Neuronal stem cell (in vitro differentiated cells): ENCODE measurements at regions not wholly inside any gene's neighbourhood (a gene's known extent, or its start where the extent isn't known, plus 50 kb on each side); places are given as distances from the start of the nearest gene placed in this dataset.

Experiments
- DNase-seq: peaks from one replicate; pipeline ENCODE4 v3.0.0-alpha.2; 2013; ENCODE audit warnings: low spot score
- H2AFZ ChIP-seq: one replicate; pipeline ENCODE4 v1.6.1; 2013; ENCODE audit warnings: mild to moderate bottlenecking, low read length, inconsistent platforms
- H2AK5ac ChIP-seq: 2 replicates; pipeline ENCODE4 v1.6.1; 2013; ENCODE audit warnings: low read depth, mild to moderate bottlenecking, inconsistent platforms, low read length, moderate library complexity, mixed read lengths
- H2BK120ac ChIP-seq: 2 replicates; pipeline ENCODE4 v1.6.1; 2013; ENCODE audit warnings: low read depth, mild to moderate bottlenecking, inconsistent platforms, low read length, moderate library complexity, mixed read lengths
- H2BK12ac ChIP-seq: one replicate; pipeline ENCODE4 v1.6.1; 2013; ENCODE audit warnings: low read length, inconsistent platforms
- H2BK15ac ChIP-seq: 2 replicates; pipeline ENCODE4 v1.6.1; 2013; ENCODE audit warnings: mild to moderate bottlenecking, low read length, inconsistent platforms, mixed read lengths
- H2BK5ac ChIP-seq: one replicate; pipeline ENCODE4 v1.6.1; 2013; ENCODE audit warnings: inconsistent platforms, mild to moderate bottlenecking, low read length, moderate library complexity
- H3K14ac ChIP-seq: one replicate; pipeline ENCODE4 v1.6.1; 2013; ENCODE audit warnings: low read length, inconsistent platforms
- H3K18ac ChIP-seq: 2 replicates; pipeline ENCODE4 v1.6.1; 2013; ENCODE audit warnings: low read length, inconsistent platforms
- H3K23ac ChIP-seq: 2 replicates; pipeline ENCODE4 v1.6.1; 2013; ENCODE audit warnings: low read depth, mild to moderate bottlenecking, mixed read lengths, low read length, inconsistent platforms; ENCODE audit not compliant: poor library complexity
- H3K27ac ChIP-seq: replicated peaks from 3 replicates; pipeline ENCODE4 v1.5.1; 2013; ENCODE audit warnings: low read length, inconsistent platforms
- H3K27me3 ChIP-seq, 3 experiments: 2 replicates each; pipeline ENCODE4 v1.6.1; 2013; ENCODE audit warnings: low read length in 3 of 3, mild to moderate bottlenecking in 2 of 3, inconsistent platforms in 1 of 3, low read depth in 1 of 3, mixed read lengths in 1 of 3, moderate library complexity in 1 of 3; ENCODE audit not compliant: control insufficient read depth in 3 of 3, insufficient read depth in 3 of 3
- H3K36me3 ChIP-seq, 2 donors: replicated peaks in 1 of 2; 2 replicates each; pipeline ENCODE4 v1.6.1; 2013; ENCODE audit warnings: low read length in 2 of 2; ENCODE audit not compliant: control insufficient read depth in 2 of 2, insufficient read depth in 2 of 2
- H3K4ac ChIP-seq: 2 replicates; pipeline ENCODE4 v1.6.1; 2013; ENCODE audit warnings: inconsistent platforms, mild to moderate bottlenecking, low read length, moderate library complexity
- H3K4me1 ChIP-seq, 2 donors: 1 replicate in 1 of 2; 2 replicates in 1 of 2; pipeline ENCODE4 v1.6.1; 2013; ENCODE audit warnings: low read length in 2 of 2, low read depth in 1 of 2; ENCODE audit not compliant: control insufficient read depth in 2 of 2, insufficient read depth in 1 of 2
- H3K4me2 ChIP-seq: one replicate; pipeline ENCODE4 v1.6.1; 2013; ENCODE audit warnings: mild to moderate bottlenecking, low read length, inconsistent platforms; ENCODE audit not compliant: insufficient read depth, poor library complexity, severe bottlenecking
- H3K4me3 ChIP-seq, 2 donors: 2 replicates each; pipeline ENCODE4 v1.5.1; 2013; ENCODE audit warnings: low read length in 2 of 2, mild to moderate bottlenecking in 2 of 2, inconsistent platforms in 1 of 2, moderate library complexity in 1 of 2
- H3K79me1 ChIP-seq: one replicate; pipeline ENCODE4 v1.6.1; 2013; ENCODE audit warnings: low read depth, mild to moderate bottlenecking, inconsistent platforms, low read length, moderate library complexity
- H3K9ac ChIP-seq: one replicate; pipeline ENCODE4 v1.6.1; 2013; ENCODE audit warnings: mild to moderate bottlenecking, low read depth, low read length, inconsistent platforms; ENCODE audit not compliant: poor library complexity
- H3K9me3 ChIP-seq, 2 donors: replicated peaks in 1 of 2; 2 replicates each; pipeline versions ENCODE3 to v1.6.1; 2013; ENCODE audit warnings: low read length in 2 of 2, mild to moderate bottlenecking in 2 of 2, inconsistent platforms in 1 of 2, low read depth in 1 of 2, mixed read lengths in 1 of 2, moderate library complexity in 1 of 2; ENCODE audit not compliant: control insufficient read depth in 2 of 2, insufficient read depth in 1 of 2
- H4K8ac ChIP-seq: one replicate; pipeline ENCODE4 v1.6.1; 2013; ENCODE audit warnings: low read depth, mild to moderate bottlenecking, inconsistent platforms, low read length, moderate library complexity
- H4K91ac ChIP-seq: one replicate; pipeline ENCODE4 v1.6.1; 2013; ENCODE audit warnings: low read length, low read depth, mild to moderate bottlenecking, inconsistent platforms; ENCODE audit not compliant: poor library complexity
- WGBS, 2 donors: extraction: QIAGEN DNeasy Blood & Tissue Kit; methylation state at CpG; one replicate each; pipeline ENCODE4 v1.1.7; 2013; ENCODE audit warnings: missing lambda C conversion rate in 2 of 2, mixed read lengths in 1 of 2; ENCODE audit not compliant: insufficient read length in 2 of 2, insufficient replicate concordance in 1 of 2; ENCODE audit errors: extremely low coverage in 2 of 2; 5-methylcytosine and 5-hydroxymethylcytosine counted together

DNA sequence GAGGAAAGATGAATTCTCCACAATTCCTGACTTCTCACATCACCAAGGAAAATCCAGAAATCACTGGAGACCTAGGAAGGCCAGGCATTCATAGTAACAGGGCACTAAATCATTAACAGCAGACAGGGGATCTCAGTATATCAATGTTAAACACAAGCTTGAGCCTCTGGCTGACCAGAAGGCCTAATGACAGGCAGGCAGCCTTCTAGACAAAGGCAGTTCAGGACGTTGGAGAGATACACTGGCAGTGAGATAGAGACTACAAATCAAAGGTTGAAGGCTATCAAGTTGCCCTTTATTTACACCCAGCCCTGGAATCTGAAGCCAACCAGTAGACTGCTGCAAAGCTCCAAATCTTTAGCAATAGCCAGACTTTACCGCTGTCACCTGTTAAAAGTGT is 422.8 kb upstream of the CCL2 start:
- no peak overlapping the region for H2BK12ac ChIP-seq
- no peak overlapping the region for H3K18ac ChIP-seq
- no peak overlapping the region for H4K91ac ChIP-seq
- H3K9ac ChIP-seq: no peak overlapping the region
- H3K27ac ChIP-seq: no peak overlapping the region
- no peak overlapping the region for H4K8ac ChIP-seq
- H3K79me1 ChIP-seq: no peaks in the 10 kb centered on the region
- no peak overlapping the region for H3K4me3 ChIP-seq
- no peaks in the 10 kb centered on the region for H3K4me1 ChIP-seq
- H2BK15ac ChIP-seq: no peak overlapping the region
- no CpG with 5 or more reads among the region's 2 CpGs for WGBS, 2 donors
- no peak overlapping the region for H3K4me2 ChIP-seq
- DNase-seq: peak; percentile 31
- no peak overlapping the region for H3K23ac ChIP-seq
- H2AK5ac ChIP-seq: no peak overlapping the region
- no peaks in the 10 kb centered on the region for H3K9me3 ChIP-seq
- no peaks in the 10 kb centered on the region for H3K27me3 ChIP-seq
- no peak overlapping the region for H3K14ac ChIP-seq
- H3K4ac ChIP-seq: no peak overlapping the region
- H2BK5ac ChIP-seq: no peak overlapping the region
- H2AFZ ChIP-seq: no peak overlapping the region
- H3K36me3 ChIP-seq: no peaks in the 10 kb centered on the region
- H2BK120ac ChIP-seq: no peak overlapping the region

DNA sequence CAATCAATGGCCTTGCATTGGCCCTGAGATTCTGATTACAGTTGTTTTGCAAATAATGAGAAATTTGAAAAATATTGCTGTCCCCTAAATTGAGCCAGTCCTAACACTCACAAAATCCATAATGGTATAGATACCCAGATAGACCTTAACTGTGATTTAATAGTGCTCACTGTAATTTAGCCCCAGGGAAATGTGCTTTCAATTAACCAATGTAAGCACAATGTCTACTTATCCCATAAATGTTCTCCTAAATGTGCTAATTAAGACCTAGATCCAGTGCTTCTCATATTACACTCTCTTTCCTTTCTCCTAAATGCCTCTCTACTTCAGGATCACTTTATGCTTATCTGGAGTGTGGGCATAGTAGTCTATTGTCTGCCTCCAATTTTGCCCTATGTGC is 417.8 kb upstream of the CCL2 start:
- no peaks in the 10 kb centered on the region for H3K4me1 ChIP-seq

DNA sequence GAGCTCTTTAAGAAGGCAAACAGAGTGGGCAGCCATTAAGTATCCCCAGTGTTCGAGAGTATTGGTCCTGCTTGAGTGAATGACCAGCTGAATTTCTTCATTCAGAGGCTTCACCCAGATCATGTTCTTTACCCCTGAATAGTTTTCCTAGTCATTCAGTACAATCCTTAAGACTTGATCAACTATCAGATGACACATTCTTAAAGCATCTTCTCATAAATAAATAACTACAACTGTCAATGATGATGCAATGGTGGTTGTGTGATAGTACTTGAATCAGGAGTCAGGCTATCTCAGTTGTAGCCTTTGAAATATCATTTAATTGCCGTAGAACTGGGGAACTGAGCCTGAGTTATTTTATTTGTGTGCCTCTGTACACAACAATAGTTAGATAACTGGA is 416.8 kb upstream of the CCL2 start:
- Histone ChIP-seq H3K9me3 (no peaks in the 10 kb centered on the region), H3K4me2 (no peak overlapping the region)

More for the DNA sequence above, 417.8 kb upstream of the CCL2 start:
- H3K27ac ChIP-seq: no peak overlapping the region
- H2BK120ac ChIP-seq: no peak overlapping the region
- H2AK5ac ChIP-seq: no peak overlapping the region
- H4K91ac ChIP-seq: no peak overlapping the region
- no peaks in the 10 kb centered on the region for H3K9me3 ChIP-seq
- H2AFZ ChIP-seq: no peak overlapping the region
- no peak overlapping the region for H2BK15ac ChIP-seq
- H4K8ac ChIP-seq: no peak overlapping the region
- H3K4me3 ChIP-seq: no peak overlapping the region
- H2BK5ac ChIP-seq: no peak overlapping the region
- H3K23ac ChIP-seq: no peak overlapping the region
- H3K79me1 ChIP-seq: no peaks in the 10 kb centered on the region
- no peak overlapping the region for H3K9ac ChIP-seq
- H2BK12ac ChIP-seq: no peak overlapping the region
- no peak overlapping the region for H3K4ac ChIP-seq
- H3K18ac ChIP-seq: no peak overlapping the region
- DNase-seq: no peak
- H3K36me3 ChIP-seq: no peaks in the 10 kb centered on the region
- no peak overlapping the region for H3K14ac ChIP-seq
- no peak overlapping the region for H3K4me2 ChIP-seq
- no peaks in the 10 kb centered on the region for H3K27me3 ChIP-seq

DNA sequence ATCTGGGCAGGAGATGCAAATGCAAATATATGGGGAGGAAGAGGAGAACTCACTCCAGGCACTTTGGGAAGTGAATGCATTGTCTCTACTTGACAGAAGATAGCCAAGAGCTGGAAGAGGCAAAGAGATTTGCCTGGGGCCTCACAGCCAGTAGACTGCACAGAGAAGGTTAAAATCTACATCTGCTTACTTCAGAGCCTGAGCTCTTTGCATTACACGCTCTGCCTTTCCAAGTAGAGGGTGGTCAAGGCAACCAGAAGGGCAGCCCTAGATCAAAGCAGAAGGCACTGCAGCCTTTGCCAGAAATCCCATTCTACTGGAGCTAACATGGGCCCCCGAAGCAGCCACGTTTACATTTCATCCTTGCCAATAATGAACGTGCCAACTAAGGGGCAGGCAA is 407.2 kb upstream of the CCL2 start:
- H3K18ac ChIP-seq: no peak overlapping the region
- H2BK120ac ChIP-seq: no peak overlapping the region
- no peak overlapping the region for H3K14ac ChIP-seq
- H3K4me1 ChIP-seq: no peaks in the 10 kb centered on the region
- H3K4me3 ChIP-seq: no peak overlapping the region
- DNase-seq: no peak
- no peak overlapping the region for H3K23ac ChIP-seq
- no peak overlapping the region for H2BK12ac ChIP-seq
- H2BK15ac ChIP-seq: no peak overlapping the region
- H3K79me1 ChIP-seq: no peaks in the 10 kb centered on the region
- no peak overlapping the region for H3K9ac ChIP-seq
- no peak overlapping the region for H3K4me2 ChIP-seq
- WGBS, 2 donors: no CpG with 5 or more reads among the region's 4 CpGs
- H2BK5ac ChIP-seq: no peak overlapping the region
- no peak overlapping the region for H3K27ac ChIP-seq
- no peak overlapping the region for H4K8ac ChIP-seq
- no peaks in the 10 kb centered on the region for H3K36me3 ChIP-seq
- no peak overlapping the region for H2AK5ac ChIP-seq
- no peak overlapping the region for H3K4ac ChIP-seq
- H2AFZ ChIP-seq: no peak overlapping the region
- H4K91ac ChIP-seq: no peak overlapping the region
- H3K9me3 ChIP-seq: no peaks in the 10 kb centered on the region
- H3K27me3 ChIP-seq: no peaks in the 10 kb centered on the region

More for the DNA sequence above, 416.8 kb upstream of the CCL2 start:
- H3K27ac ChIP-seq: no peak overlapping the region
- no peak overlapping the region for H2AFZ ChIP-seq
- no peaks in the 10 kb centered on the region for H3K36me3 ChIP-seq
- H2BK5ac ChIP-seq: no peak overlapping the region
- H2BK12ac ChIP-seq: no peak overlapping the region
- no CpG with 5 or more reads among the region's 2 CpGs for WGBS, 2 donors
- no peak overlapping the region for H3K14ac ChIP-seq
- H3K4ac ChIP-seq: no peak overlapping the region
- no peak overlapping the region for H4K91ac ChIP-seq
- no peak overlapping the region for H3K18ac ChIP-seq
- no peak overlapping the region for H4K8ac ChIP-seq
- H3K23ac ChIP-seq: no peak overlapping the region
- H3K4me1 ChIP-seq: no peaks in the 10 kb centered on the region
- H3K4me3 ChIP-seq: no peak overlapping the region
- no peak overlapping the region for H3K9ac ChIP-seq
- no peaks in the 10 kb centered on the region for H3K79me1 ChIP-seq
- no peak for DNase-seq
- H2BK120ac ChIP-seq: no peak overlapping the region
- no peak overlapping the region for H2BK15ac ChIP-seq
- H3K27me3 ChIP-seq: no peaks in the 10 kb centered on the region
- no peak overlapping the region for H2AK5ac ChIP-seq
